Chondrocyte (in vitro differentiated cells): ENCODE measurements at regions not wholly inside any gene's neighbourhood (a gene's known extent, or its start where the extent isn't known, plus 50 kb on each side); places are given as distances from the start of the nearest gene placed in this dataset.

Experiments used
- DNase-seq: peaks from one replicate; pipeline ENCODE4 v3.0.0; 2021; ENCODE audit warnings: mixed read lengths, low spot score
- H3K27ac Mint-ChIP-seq: one replicate; pipeline ENCODE4 v1.8.0; 2021; ENCODE audit warnings: mild to moderate bottlenecking, moderate library complexity, mixed read lengths; ENCODE audit not compliant: unreplicated experiment
- H3K27me3 Mint-ChIP-seq: 2 replicates; pipeline ENCODE4 v1.8.0; 2021; ENCODE audit warnings: low read depth, mixed read lengths
- H3K36me3 Mint-ChIP-seq: 2 replicates; pipeline ENCODE4 v1.8.0; 2021; ENCODE audit warnings: low read depth, mixed read lengths
- H3K4me1 Mint-ChIP-seq: 2 replicates; pipeline ENCODE4 v1.8.0; 2021; ENCODE audit warnings: low read depth, mild to moderate bottlenecking, mixed read lengths
- H3K4me3 Mint-ChIP-seq: one replicate; pipeline ENCODE4 v1.8.0; 2021; ENCODE audit warnings: mild to moderate bottlenecking, moderate library complexity, mixed read lengths; ENCODE audit not compliant: unreplicated experiment
- H3K9me3 Mint-ChIP-seq: 2 replicates; pipeline ENCODE4 v1.8.0; 2021; ENCODE audit warnings: low read depth, mixed read lengths
- TF ChIP-seq, protein P1 (sequence below): fragments of 200-600 bp; sonication (generic); IDR thresholded peaks from 2 replicates; pipeline ENCODE4 v1.5.0; 2021; ENCODE audit warnings: antibody characterized with exemption, mild to moderate bottlenecking, moderate library complexity

DNA sequence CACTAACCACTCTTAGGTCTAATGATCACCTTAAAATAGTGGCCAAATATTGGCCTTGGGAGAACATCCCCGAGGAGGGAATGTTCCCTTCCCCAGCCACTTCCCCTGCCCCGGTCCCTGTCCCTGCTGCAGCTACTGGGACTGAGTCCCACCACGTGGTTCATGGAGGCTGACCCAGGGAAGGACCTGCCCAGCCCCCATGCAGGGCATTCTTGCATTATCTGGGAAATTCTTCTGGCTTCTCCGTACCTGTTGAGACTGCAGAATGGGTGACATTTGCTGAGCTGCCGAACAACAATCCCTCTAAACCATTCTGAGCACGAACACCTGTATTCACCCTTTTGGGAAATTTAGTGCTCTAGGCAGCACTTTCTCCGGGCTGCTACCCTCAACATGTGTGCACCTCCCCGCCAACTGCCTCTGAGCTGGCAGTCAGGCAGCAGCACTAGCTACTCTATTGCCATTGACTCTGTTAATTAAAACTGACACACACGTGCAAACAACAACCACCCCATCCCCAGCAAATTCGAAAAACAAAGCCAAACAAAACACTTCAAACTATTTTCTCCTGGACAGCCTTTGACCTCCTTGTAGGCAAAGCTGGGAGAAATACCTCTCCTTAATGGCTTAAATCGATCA lies 567.4 kb upstream of the MKI67 start:
- Mint-ChIP-seq H3K27ac (no peak overlapping the region), H3K4me3 (no peak overlapping the region), H3K4me1 (no peaks in the 10 kb centered on the region), H3K36me3 (no peaks in the 10 kb centered on the region), H3K27me3 (peaks cover 10% of the 10 kb centered on the region), H3K9me3 (no peaks in the 10 kb centered on the region)
- TF ChIP-seq, protein P1, sequence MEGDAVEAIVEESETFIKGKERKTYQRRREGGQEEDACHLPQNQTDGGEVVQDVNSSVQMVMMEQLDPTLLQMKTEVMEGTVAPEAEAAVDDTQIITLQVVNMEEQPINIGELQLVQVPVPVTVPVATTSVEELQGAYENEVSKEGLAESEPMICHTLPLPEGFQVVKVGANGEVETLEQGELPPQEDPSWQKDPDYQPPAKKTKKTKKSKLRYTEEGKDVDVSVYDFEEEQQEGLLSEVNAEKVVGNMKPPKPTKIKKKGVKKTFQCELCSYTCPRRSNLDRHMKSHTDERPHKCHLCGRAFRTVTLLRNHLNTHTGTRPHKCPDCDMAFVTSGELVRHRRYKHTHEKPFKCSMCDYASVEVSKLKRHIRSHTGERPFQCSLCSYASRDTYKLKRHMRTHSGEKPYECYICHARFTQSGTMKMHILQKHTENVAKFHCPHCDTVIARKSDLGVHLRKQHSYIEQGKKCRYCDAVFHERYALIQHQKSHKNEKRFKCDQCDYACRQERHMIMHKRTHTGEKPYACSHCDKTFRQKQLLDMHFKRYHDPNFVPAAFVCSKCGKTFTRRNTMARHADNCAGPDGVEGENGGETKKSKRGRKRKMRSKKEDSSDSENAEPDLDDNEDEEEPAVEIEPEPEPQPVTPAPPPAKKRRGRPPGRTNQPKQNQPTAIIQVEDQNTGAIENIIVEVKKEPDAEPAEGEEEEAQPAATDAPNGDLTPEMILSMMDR: no peak
- no peak for DNase-seq

DNA sequence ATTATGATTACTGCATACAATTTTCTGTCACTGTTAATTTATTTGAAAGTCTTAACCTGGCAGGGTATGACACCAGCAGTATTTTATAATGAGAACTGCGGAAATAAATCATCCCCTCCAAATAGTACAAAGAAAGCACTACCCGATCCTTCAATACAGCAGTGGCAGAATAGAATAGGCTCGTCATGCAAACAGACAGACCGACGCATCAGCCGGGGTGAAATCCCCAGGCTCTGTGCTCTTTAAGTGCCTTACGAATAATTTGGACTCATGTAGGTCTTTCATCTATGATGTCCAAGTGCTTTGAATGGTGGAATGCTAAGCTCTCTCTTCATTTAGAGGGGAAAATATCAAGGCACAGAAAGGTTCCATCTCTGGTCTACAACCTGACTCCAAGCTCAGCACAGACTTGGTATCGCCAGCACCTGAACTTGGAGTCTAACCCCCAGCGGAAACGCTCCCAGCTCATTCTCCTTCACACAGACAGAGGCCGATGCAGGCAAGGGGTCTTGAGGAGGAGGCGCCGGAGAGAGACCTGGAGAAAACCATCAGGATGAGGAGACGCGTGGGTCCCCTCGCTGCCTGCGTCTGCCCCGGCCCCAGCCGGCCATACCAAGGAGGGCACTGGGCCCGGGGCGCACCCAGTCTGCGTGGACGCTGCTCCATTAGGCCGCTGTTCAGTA lies 568.1 kb upstream of the MKI67 start:
- Mint-ChIP-seq H3K27ac (no peak overlapping the region), H3K4me1 (no peaks in the 10 kb centered on the region), H3K9me3 (no peaks in the 10 kb centered on the region), H3K36me3 (no peaks in the 10 kb centered on the region), H3K4me3 (no peak overlapping the region), H3K27me3 (peaks cover 10% of the 10 kb centered on the region)
- DNase-seq: no peak
- TF ChIP-seq, protein P1: no peak

DNA sequence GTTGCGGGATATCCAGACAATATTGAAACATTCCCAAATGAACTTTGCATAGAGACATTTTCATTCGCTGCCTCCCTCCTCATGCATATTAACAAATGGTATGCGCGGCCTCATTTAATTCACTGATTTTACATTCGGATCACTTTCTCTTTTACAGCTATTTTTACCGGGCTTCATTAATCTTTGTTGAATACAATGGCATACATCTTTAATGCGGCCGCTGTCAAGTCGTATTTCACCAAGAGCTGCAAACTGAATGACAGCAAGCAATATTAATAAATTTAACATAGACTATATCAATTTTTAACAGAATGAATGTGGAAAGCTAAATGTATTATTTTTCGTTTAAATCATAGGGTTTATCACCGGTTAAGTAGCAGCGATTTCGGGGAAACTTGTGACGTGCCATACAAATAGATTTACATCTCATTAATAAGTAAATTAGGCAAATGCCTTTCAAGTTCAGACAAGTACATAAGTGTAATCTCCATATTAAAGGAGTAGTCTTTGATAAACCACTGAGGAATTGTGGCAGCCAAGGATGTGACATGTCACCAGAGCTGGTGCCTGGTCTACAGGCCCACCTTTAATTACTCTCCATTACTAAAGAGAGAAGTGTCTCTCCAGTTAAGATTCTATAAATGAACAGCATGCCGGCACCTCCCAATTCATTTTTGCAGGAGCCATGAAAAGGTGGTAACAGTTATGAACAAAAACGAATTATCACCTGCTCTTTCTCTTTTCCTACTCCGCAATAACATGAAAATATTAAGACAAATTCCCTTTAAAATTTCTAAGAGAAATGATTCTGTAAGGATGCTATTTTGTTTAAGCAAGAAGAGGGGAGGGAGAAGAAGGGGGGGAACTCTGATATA lies 568.9 kb upstream of the MKI67 start:
- H3K27me3 Mint-ChIP-seq: peaks cover 5% of the 10 kb centered on the region
- TF ChIP-seq, protein P1: no peak
- no peak overlapping the region for H3K27ac Mint-ChIP-seq
- H3K4me3 Mint-ChIP-seq: no peak overlapping the region
- no peak for DNase-seq
- H3K36me3 Mint-ChIP-seq: no peaks in the 10 kb centered on the region
- H3K4me1 Mint-ChIP-seq: no peaks in the 10 kb centered on the region
- H3K9me3 Mint-ChIP-seq: no peaks in the 10 kb centered on the region

DNA sequence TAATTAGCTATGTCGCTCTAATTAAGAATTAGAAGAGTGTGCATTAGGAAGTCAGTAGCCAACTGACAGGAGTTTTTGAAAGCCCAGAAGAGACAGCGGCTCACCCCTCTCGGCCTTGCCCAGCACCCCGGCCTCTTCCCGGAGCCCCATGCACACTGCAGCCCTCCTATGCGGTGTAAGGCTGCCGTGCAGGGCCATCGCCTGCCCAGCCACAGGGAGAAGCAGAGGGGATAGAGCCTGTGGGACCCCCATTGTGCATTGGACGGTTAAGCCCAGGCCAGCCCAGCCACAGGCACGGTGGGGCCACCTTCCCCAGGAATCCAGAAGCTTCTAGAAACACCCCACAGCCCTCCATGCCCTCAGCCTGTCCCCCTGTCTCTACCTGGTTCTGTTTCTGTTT lies 569.7 kb upstream of the MKI67 start:
- no peak overlapping the region for H3K4me3 Mint-ChIP-seq
- DNase-seq: no peak
- TF ChIP-seq, protein P1: no peak
- H3K36me3 Mint-ChIP-seq: no peaks in the 10 kb centered on the region
- H3K27me3 Mint-ChIP-seq: peaks cover 4% of the 10 kb centered on the region
- H3K27ac Mint-ChIP-seq: no peak overlapping the region
- no peaks in the 10 kb centered on the region for H3K4me1 Mint-ChIP-seq
- no peaks in the 10 kb centered on the region for H3K9me3 Mint-ChIP-seq

DNA sequence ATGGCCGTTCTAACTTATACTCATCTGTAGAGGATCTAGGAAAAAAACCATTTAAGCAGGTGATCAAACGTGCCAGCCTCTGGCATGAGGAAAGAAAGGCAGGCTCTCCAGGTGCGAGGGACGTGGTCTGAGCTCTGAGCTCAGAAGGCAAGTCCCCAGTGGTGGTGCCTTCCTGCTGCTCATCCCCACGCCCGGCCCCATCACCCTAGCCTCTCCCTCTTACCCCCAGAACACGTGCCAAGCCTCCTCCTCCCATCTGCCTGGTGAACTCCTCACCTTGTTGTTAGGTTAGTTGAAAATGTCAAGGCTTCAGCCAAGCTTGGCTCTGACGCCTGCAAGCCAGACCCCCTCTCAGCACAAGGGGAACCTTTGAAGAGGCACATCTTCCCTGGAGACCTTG lies 571.2 kb upstream of the MKI67 start:
- no peak for DNase-seq
- H3K36me3 Mint-ChIP-seq: no peaks in the 10 kb centered on the region
- TF ChIP-seq, protein P1: no peak
- no peaks in the 10 kb centered on the region for H3K9me3 Mint-ChIP-seq
- H3K4me3 Mint-ChIP-seq: no peak overlapping the region
- H3K27me3 Mint-ChIP-seq: peaks cover 3% of the 10 kb centered on the region
- H3K27ac Mint-ChIP-seq: no peak overlapping the region
- no peaks in the 10 kb centered on the region for H3K4me1 Mint-ChIP-seq
